ENCODE measurements at regions not wholly inside any gene's neighbourhood (a gene's known extent, or its start where the extent isn't known, plus 50 kb on each side); places are given as distances from the start of the nearest gene placed in this dataset.

DNA sequence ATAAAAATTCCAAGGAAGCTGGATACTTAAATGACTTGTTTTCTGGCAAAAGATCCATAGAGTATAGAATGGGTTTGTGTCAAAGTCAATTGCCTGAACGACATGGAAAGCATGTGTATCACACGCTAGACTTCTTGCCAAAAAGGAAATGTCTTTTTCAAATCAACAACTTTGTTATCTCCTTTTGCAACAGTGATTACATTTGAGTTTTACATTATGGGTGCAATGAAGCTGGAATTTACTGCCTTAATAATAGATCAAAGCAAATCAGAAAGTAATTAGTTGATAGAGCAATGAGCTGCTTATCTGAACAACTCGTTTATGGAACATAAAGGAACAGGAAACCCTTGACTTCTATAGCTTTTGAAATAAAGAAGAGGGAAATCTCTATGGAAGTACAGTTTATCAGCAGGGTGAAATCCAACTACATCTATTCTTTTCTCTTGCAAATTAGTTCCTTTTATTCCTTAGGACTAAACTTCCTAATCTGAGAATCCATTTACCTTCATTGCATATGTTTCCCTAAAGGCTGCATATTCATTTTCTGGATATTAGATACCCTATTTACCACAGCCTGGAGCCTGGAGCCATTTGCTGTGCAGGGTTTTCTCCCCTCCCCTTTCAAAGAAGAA is 415.1 kb upstream of the NECTIN3 start:
- H3K27ac Mint-ChIP-seq, result no peak overlapping the region
- DNase-seq (no peak), ATAC-seq (no peak)
- intact Hi-C loops (cut with DNase I, micrococcal nuclease), result no loop called here
- no peaks in the 10 kb centered on the region for H3K27me3 Mint-ChIP-seq
- no peaks in the 10 kb centered on the region for H3K4me1 Mint-ChIP-seq
- H3K9me3 Mint-ChIP-seq (ENCODE audit: low read depth), result no peaks in the 10 kb centered on the region
- ChIA-PET POLR2A (no interaction called here), CTCF (no interaction called here)
- no peak overlapping the region for H3K4me3 Mint-ChIP-seq
- no peaks in the 10 kb centered on the region for H3K36me3 Mint-ChIP-seq (ENCODE audit: low read depth)

DNA sequence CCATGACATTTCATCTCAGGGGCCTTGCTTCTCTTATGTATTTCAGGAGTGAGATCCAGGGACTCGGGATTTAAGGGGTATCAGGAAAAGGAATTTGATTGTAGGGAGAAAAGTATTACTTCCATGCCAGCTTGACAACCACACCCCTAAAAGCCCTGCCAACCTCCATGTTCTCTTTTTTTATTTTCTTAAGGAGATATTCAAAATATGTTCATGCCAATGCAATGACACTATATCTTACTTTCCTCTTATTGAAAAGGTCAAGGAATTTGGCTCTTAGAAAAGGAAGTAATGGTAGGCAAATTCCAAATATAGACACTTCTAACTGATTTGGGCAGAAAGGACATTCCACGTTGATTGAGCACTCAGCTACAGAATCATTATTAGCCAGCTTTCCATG is 407.5 kb upstream of the NECTIN3 start:
- no peak overlapping the region for H3K27ac Mint-ChIP-seq
- DNase-seq (no peak), ATAC-seq (no peak)
- CTCF ChIA-PET, result no interaction called here
- intact Hi-C loops (cut with DNase I, micrococcal nuclease), result no loop called here
- H3K4me1 Mint-ChIP-seq, result no peaks in the 10 kb centered on the region
- no peak overlapping the region for H3K4me3 Mint-ChIP-seq
- peaks cover 3% of the 10 kb centered on the region for H3K9me3 Mint-ChIP-seq (ENCODE audit: low read depth)
- H3K36me3 Mint-ChIP-seq (ENCODE audit: low read depth), result no peaks in the 10 kb centered on the region
- POLR2A ChIA-PET, result no interaction called here
- no peaks in the 10 kb centered on the region for H3K27me3 Mint-ChIP-seq

DNA sequence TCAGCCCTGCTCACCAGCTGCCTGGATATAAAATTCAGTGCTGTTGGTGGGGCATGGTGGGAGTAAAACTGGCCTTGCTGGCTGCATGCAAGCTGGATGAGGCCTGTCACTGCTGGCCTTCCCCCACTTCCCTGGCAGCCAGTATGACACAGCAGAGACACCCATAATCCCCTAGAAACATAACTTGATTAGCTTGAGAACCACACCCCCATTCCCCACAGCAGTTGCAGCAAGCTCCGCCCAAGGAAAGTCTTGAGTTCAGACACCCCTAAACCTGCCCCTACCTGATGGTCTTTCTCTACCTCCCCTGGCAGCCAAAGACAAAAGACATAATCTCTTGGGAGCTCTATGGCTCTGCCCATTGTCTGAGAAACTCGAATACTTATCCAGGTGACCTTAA is 405.1 kb upstream of the NECTIN3 start:
- no peaks in the 10 kb centered on the region for H3K36me3 Mint-ChIP-seq (ENCODE audit: low read depth)
- DNase-seq (no peak), ATAC-seq (no peak)
- H3K27me3 Mint-ChIP-seq, result no peaks in the 10 kb centered on the region
- H3K27ac Mint-ChIP-seq, result no peak overlapping the region
- ChIA-PET POLR2A (no interaction called here), CTCF (interaction anchor here (0.6 kb wide), 1 partner anchor 1573 kb away, joined by 3 read pairs; no protein-coding TSS in a partner anchor)
- no peaks in the 10 kb centered on the region for H3K4me1 Mint-ChIP-seq
- intact Hi-C loops (cut with DNase I, micrococcal nuclease), result no loop called here
- peaks cover 11% of the 10 kb centered on the region for H3K9me3 Mint-ChIP-seq (ENCODE audit: low read depth)
- H3K4me3 Mint-ChIP-seq, result no peak overlapping the region

DNA sequence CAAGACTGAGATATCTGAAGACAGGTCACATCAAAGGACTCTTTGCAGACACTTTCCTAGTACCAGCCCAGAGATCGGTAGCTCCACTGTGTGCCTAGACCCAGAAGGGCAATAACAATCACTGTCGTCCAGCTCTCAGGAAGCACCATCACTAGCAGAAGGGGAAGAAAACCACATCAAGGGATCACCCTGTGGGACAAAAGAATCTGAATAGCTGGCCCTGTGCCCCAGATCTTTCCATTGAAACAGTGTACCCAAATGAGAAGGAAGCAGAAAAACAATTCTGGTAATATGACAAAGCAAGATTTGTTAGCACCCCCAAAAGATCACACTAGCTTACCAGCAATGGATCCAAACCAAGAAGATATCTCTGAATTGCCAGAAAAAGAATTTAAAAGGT is 404.4 kb upstream of the NECTIN3 start:
- Mint-ChIP-seq H3K4me3 (no peak overlapping the region), H3K4me1 (no peaks in the 10 kb centered on the region), H3K36me3 (ENCODE audit: low read depth) (no peaks in the 10 kb centered on the region), H3K27me3 (no peaks in the 10 kb centered on the region), H3K27ac (no peak overlapping the region), H3K9me3 (ENCODE audit: low read depth) (peaks cover 11% of the 10 kb centered on the region)
- DNase-seq (no peak), ATAC-seq (no peak)
- CTCF ChIA-PET, result interaction anchor here (0.6 kb wide), 1 partner anchor 1574 kb away, joined by 3 read pairs; no protein-coding TSS in a partner anchor
- intact Hi-C loops (cut with DNase I, micrococcal nuclease), result no loop called here
- POLR2A ChIA-PET, result no interaction called here

DNA sequence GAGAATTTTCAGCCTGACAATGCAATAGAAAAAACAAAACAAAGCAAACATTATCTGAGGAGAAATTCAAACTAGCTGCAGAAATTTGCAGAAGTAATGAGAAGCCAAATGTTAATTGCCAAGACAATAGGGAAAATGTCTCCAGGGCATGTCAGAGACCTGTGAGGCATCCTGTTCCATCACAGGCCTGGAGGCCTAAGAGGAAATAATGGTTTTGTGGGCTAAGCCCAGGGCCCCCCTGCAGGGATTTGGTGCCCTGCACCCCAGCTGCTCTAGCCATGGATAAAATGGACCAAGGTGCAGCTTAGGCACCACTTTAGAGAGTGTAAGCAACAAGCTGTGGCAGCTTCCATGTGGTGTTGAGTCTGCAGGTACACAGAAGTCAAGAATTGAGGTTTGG is 401.2 kb upstream of the NECTIN3 start:
- no peak for ATAC-seq
- H3K27ac Mint-ChIP-seq, result no peak overlapping the region
- H3K9me3 Mint-ChIP-seq (ENCODE audit: low read depth), result peaks cover 8% of the 10 kb centered on the region
- H3K4me1 Mint-ChIP-seq, result no peaks in the 10 kb centered on the region
- H3K4me3 Mint-ChIP-seq, result no peak overlapping the region
- ChIA-PET CTCF (no interaction called here), POLR2A (no interaction called here)
- no peak for DNase-seq
- H3K36me3 Mint-ChIP-seq (ENCODE audit: low read depth), result no peaks in the 10 kb centered on the region
- H3K27me3 Mint-ChIP-seq, result no peaks in the 10 kb centered on the region
- intact Hi-C loops (cut with DNase I, micrococcal nuclease), result no loop called here

DNA sequence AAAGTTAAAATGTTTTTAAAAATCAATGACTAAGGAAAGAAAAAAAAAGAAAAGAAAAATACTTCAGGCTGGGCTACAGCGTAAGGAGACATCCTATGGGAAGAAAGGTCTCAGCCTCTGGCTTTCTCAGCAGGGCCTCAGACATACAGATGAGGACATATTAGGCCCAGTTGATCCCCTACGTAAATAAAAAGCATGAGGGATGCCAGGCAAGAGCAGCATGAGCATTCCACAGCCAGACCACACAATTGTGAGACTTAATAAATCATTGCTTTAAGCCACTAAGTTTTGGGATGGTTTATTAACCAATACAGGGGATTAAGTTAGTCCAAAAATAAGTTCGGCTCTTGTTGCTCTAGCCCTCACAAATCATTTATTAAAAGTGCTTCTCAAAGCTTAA is 394.1 kb upstream of the NECTIN3 start:
- Mint-ChIP-seq H3K27ac (no peak overlapping the region), H3K27me3 (peaks cover 2% of the 10 kb centered on the region), H3K4me3 (no peak overlapping the region), H3K4me1 (no peaks in the 10 kb centered on the region), H3K9me3 (ENCODE audit: low read depth) (no peaks in the 10 kb centered on the region), H3K36me3 (ENCODE audit: low read depth) (no peaks in the 10 kb centered on the region)
- ChIA-PET POLR2A (no interaction called here), CTCF (no interaction called here)
- DNase-seq (no peak), ATAC-seq (no peak)
- intact Hi-C loops (cut with DNase I, micrococcal nuclease), result no loop called here

DNA sequence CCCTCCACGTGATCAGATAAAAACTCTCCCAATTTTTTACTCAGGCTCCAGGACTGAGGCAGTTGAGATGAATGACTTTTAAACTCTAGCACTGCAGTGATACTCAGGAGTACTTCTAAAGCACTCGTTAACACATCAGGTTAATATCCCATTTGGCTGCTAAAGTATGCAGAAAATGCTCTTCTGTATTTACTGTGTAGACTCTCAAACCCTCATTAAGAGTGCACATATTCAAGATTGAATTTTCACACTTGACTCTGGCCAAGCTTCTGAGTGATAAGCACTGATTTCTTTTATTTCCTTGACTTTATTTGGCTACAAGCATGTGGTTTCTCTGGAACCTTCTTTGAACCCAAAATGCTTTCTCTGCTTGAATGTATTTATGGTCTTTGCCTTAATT is 392.3 kb upstream of the NECTIN3 start:
- POLR2A ChIA-PET, result no interaction called here
- intact Hi-C loops (cut with DNase I, micrococcal nuclease), result no loop called here
- Mint-ChIP-seq H3K27me3 (peaks cover 5% of the 10 kb centered on the region), H3K9me3 (ENCODE audit: low read depth) (no peaks in the 10 kb centered on the region), H3K27ac (no peak overlapping the region), H3K4me1 (no peaks in the 10 kb centered on the region), H3K36me3 (ENCODE audit: low read depth) (no peaks in the 10 kb centered on the region), H3K4me3 (no peak overlapping the region)
- ATAC-seq (no peak), DNase-seq (no peak)
- CTCF ChIA-PET, result no interaction called here

DNA sequence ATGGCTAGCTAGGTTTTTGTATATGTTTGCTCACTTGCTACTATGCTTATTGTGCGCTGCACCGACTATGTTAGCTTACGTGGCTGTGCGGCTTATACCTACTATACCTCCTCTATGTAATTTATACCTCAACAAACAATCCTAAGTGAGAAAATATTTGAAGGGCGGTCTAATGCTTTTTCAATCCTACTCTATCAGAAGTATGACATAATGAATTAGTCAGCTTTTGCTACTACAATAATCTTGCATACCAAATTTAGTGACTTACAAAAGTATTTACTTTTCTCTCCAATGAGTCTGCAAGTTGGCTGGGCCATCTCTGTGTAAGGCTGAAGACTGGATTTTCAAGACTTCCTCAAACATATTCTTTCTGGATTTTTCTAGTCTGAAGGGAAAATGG is 391.2 kb upstream of the NECTIN3 start:
- POLR2A ChIA-PET, result no interaction called here
- Mint-ChIP-seq H3K27me3 (peaks cover 8% of the 10 kb centered on the region), H3K36me3 (ENCODE audit: low read depth) (no peaks in the 10 kb centered on the region), H3K9me3 (ENCODE audit: low read depth) (no peaks in the 10 kb centered on the region), H3K4me1 (no peaks in the 10 kb centered on the region), H3K27ac (no peak overlapping the region), H3K4me3 (no peak overlapping the region)
- intact Hi-C loops (cut with DNase I, micrococcal nuclease), result no loop called here
- CTCF ChIA-PET, result interaction anchor here (1.2 kb wide), 1 partner anchor 401 kb away, joined by 4 read pairs; no protein-coding TSS in a partner anchor
- ATAC-seq (no peak), DNase-seq (no peak)

DNA sequence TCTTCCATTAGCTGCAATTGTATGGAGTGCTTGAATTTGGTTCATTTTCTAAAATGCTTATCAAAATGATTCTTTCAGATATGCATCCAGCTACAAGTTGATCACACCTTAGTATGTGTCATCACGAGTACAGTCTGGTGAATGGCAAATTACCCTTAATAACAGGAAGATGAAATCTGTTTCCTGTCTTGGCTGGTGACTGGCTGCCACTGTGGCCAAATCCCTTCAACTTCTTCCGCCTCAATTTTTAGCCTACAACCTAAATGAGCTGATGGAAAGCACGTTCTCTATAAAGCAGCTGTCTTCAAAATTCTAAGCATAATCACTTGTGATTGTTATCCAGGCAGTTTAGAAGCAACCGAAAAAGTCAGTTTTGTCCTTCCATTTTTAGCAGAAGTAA is 387.1 kb upstream of the NECTIN3 start:
- CTCF ChIA-PET, result interaction anchor here (0.6 kb wide), 1 partner anchor 1146 kb away, joined by 3 read pairs; no protein-coding TSS in a partner anchor
- no peak overlapping the region for H3K27ac Mint-ChIP-seq
- H3K4me3 Mint-ChIP-seq, result no peak overlapping the region
- intact Hi-C loops (cut with DNase I, micrococcal nuclease), result no loop called here
- H3K4me1 Mint-ChIP-seq, result no peaks in the 10 kb centered on the region
- H3K36me3 Mint-ChIP-seq (ENCODE audit: low read depth), result no peaks in the 10 kb centered on the region
- no peak for DNase-seq
- no peak for ATAC-seq
- peaks cover 12% of the 10 kb centered on the region for H3K27me3 Mint-ChIP-seq
- no peaks in the 10 kb centered on the region for H3K9me3 Mint-ChIP-seq (ENCODE audit: low read depth)
- POLR2A ChIA-PET, result no interaction called here

DNA sequence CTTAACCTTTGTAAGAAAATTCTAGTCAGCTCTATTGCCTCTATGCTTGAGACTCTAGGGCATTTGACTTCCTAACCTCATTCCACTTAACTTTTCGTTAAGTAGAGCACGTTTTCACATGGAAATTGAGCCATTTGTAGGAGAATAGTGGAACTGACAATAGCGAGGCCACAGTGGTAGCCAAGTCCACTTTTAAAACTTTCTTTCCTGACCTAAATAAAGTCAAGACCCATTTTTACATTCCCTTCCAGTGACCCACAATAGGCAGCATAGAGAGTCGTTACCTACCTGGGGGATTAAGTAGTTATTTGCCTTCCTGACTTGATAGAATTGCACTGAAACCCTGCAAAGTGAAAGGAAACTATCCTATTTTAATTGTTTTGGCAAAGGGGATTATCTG is 386.0 kb upstream of the NECTIN3 start:
- intact Hi-C loops (cut with DNase I, micrococcal nuclease), result no loop called here
- no peak for DNase-seq
- ChIA-PET CTCF (no interaction called here), POLR2A (no interaction called here)
- Mint-ChIP-seq H3K36me3 (ENCODE audit: low read depth) (no peaks in the 10 kb centered on the region), H3K9me3 (ENCODE audit: low read depth) (no peaks in the 10 kb centered on the region), H3K27me3 (peaks cover 13% of the 10 kb centered on the region), H3K27ac (no peak overlapping the region), H3K4me3 (no peak overlapping the region), H3K4me1 (no peaks in the 10 kb centered on the region)
- no peak for ATAC-seq

DNA sequence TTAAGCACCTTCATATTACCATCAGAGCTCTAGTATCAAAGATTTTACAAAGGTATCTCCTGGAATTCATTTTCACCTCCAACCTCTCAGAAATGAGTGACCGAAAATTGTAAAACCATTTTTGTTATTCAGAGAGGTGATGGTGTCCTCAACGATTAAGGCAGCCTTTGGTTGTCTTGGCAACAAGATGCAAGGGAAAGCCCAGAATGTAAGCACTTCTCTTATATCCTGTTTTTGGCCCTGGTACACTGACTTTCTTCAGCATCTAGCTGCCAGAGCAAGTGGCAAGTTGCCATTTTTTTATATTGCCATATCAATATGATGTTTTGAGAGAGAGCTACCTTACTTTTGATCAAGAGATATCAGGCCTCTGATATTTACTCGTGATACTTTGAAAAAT is 384.9 kb upstream of the NECTIN3 start:
- DNase-seq (no peak), ATAC-seq (no peak)
- intact Hi-C loops (cut with DNase I, micrococcal nuclease), result no loop called here
- peaks cover 14% of the 10 kb centered on the region for H3K27me3 Mint-ChIP-seq
- H3K36me3 Mint-ChIP-seq (ENCODE audit: low read depth), result no peaks in the 10 kb centered on the region
- no peak overlapping the region for H3K27ac Mint-ChIP-seq
- CTCF ChIA-PET, result no interaction called here
- no peaks in the 10 kb centered on the region for H3K4me1 Mint-ChIP-seq
- POLR2A ChIA-PET, result no interaction called here
- H3K4me3 Mint-ChIP-seq, result no peak overlapping the region
- no peaks in the 10 kb centered on the region for H3K9me3 Mint-ChIP-seq (ENCODE audit: low read depth)

DNA sequence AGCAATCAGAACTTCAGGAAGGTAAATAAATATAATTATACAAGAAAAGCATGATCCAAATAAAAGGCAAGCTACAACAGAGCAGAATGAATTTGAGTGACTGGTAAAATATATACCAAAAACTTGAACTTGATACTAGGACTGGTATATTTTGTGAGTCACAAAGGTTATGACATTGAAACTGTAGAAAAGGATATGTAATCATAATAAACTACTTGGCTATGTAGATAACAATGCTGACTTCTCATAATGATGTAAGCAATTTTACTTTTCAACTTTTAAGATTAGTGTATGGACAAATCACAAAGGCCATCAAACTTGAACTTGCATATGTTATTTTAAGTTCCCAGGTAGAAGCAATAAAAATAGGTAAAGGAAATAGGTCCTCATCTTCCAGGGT is 384.5 kb upstream of the NECTIN3 start:
- Mint-ChIP-seq H3K4me3 (no peak overlapping the region), H3K4me1 (no peaks in the 10 kb centered on the region), H3K9me3 (ENCODE audit: low read depth) (no peaks in the 10 kb centered on the region), H3K27me3 (peaks cover 14% of the 10 kb centered on the region), H3K27ac (no peak overlapping the region), H3K36me3 (ENCODE audit: low read depth) (no peaks in the 10 kb centered on the region)
- DNase-seq (no peak), ATAC-seq (no peak)
- intact Hi-C loops (cut with DNase I, micrococcal nuclease), result no loop called here
- POLR2A ChIA-PET, result no interaction called here
- CTCF ChIA-PET, result no interaction called here

GRCh38 chr3:110697961-110698360 is 373.7 kb upstream of the NECTIN3 start:
- Mint-ChIP-seq H3K27me3 (peaks cover 8% of the 10 kb centered on the region), H3K4me3 (no peak overlapping the region)
- ATAC-seq, result no peak

More at GRCh38 chr3:110697961-110698360, 373.7 kb upstream of the NECTIN3 start:
- intact Hi-C loops (cut with DNase I, micrococcal nuclease), result no loop called here
- Mint-ChIP-seq H3K36me3 (ENCODE audit: low read depth) (no peaks in the 10 kb centered on the region), H3K4me1 (no peaks in the 10 kb centered on the region), H3K9me3 (ENCODE audit: low read depth) (peaks cover 5% of the 10 kb centered on the region), H3K27ac (no peak overlapping the region)
- POLR2A ChIA-PET, result no interaction called here
- CTCF ChIA-PET, result no interaction called here
- DNase-seq, result no peak
